ENCODE measurements at regions not wholly inside any gene's neighbourhood (a gene's known extent, or its start where the extent isn't known, plus 50 kb on each side); places are given as distances from the start of the nearest gene placed in this dataset.

DNA sequence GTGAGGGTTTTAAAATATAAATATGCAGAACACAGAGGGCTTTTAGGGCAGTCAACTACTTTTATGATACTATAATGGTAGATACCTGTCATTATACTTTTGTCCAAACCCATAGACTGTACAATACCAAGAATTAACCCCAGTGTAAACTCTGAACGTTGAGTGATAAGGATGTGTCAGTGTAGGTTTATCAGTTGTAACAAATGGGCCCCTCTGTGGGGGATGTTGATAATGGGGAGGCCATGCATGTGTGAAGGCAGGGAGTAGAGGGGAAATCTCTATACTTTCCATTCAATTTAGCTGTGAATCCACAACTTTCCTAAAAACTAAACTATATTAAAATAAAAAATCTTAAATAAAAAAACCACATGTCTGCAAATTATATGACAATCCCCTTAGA lies 193.5 kb upstream of the CAMK1G start:
- Mint-ChIP-seq H3K27ac (no peak overlapping the region), H3K9me3 (no peaks in the 10 kb centered on the region), H3K4me1 (peaks cover 63% of the 10 kb centered on the region), H3K4me3 (no peak overlapping the region), H3K27me3 (ENCODE audit: insufficient read depth) (no peaks in the 10 kb centered on the region), H3K36me3 (ENCODE audit: low read depth) (peaks cover 5% of the 10 kb centered on the region)
- H3K4me1 ChIP-seq (ENCODE audit: control insufficient read depth, insufficient read depth, low read length) = peaks cover 35% of the 10 kb centered on the region
- no peaks in the 10 kb centered on the region for H3K9me3 ChIP-seq (ENCODE audit: control insufficient read depth, low read length)
- TF ChIP-seq, protein P1, sequence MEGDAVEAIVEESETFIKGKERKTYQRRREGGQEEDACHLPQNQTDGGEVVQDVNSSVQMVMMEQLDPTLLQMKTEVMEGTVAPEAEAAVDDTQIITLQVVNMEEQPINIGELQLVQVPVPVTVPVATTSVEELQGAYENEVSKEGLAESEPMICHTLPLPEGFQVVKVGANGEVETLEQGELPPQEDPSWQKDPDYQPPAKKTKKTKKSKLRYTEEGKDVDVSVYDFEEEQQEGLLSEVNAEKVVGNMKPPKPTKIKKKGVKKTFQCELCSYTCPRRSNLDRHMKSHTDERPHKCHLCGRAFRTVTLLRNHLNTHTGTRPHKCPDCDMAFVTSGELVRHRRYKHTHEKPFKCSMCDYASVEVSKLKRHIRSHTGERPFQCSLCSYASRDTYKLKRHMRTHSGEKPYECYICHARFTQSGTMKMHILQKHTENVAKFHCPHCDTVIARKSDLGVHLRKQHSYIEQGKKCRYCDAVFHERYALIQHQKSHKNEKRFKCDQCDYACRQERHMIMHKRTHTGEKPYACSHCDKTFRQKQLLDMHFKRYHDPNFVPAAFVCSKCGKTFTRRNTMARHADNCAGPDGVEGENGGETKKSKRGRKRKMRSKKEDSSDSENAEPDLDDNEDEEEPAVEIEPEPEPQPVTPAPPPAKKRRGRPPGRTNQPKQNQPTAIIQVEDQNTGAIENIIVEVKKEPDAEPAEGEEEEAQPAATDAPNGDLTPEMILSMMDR (conservative IDR thresholded peaks at IDR 0.05) = no peak
- 79% methylated on average over 1 of the region's 1 CpG; no CpG with 5 or more reads in 1 of the 2 experiments for WGBS, 2 experiments (ENCODE audit: insufficient coverage in 1 of 2, insufficient read length in 1 of 2)
- no peak for DNase-seq
- H3K36me3 ChIP-seq (ENCODE audit: control insufficient read depth, insufficient read depth, low read length) = no peaks in the 10 kb centered on the region
- H3K27me3 ChIP-seq (ENCODE audit: control insufficient read depth, insufficient read depth, low read length, poor library complexity, severe bottlenecking) = no peaks in the 10 kb centered on the region
- H3K4me3 ChIP-seq (ENCODE audit: low read length) = no peak overlapping the region
- H3K9ac ChIP-seq (ENCODE audit: extremely low read depth, low read length, poor library complexity, severe bottlenecking) = no peak overlapping the region
- H3K27ac ChIP-seq (ENCODE audit: low read depth, low read length) = no peak overlapping the region

DNA sequence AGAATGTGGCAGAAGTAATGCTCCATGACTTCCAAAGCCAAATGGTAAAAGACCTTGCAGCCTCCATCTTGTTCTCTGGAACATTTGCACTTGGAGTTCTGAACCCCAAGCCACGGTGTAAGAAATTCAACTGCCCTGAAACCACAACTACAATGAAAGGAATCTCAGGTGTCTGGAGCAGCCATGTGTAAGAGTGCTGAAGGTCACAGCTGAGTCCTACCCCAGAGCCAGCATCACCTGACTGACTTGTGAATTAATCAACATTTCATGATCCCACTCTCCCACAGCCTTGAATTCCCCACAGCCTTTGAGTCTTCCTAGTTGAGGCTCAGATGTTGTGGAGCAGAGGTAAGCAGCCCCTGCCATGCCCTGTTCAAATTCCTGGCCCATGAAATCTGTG lies 192.8 kb upstream of the CAMK1G start:
- H3K4me3 ChIP-seq (ENCODE audit: low read length) = no peak overlapping the region
- no peaks in the 10 kb centered on the region for H3K36me3 ChIP-seq (ENCODE audit: control insufficient read depth, insufficient read depth, low read length)
- WGBS, 2 experiments (ENCODE audit: insufficient coverage in 1 of 2, insufficient read length in 1 of 2) = 95% methylated on average over 1 of the region's 1 CpG; no CpG with 5 or more reads in 1 of the 2 experiments
- H3K27me3 ChIP-seq (ENCODE audit: control insufficient read depth, insufficient read depth, low read length, poor library complexity, severe bottlenecking) = no peaks in the 10 kb centered on the region
- Mint-ChIP-seq H3K27me3 (ENCODE audit: insufficient read depth) (no peaks in the 10 kb centered on the region), H3K27ac (no peak overlapping the region), H3K9me3 (no peaks in the 10 kb centered on the region), H3K36me3 (ENCODE audit: low read depth) (peaks cover 5% of the 10 kb centered on the region), H3K4me3 (no peak overlapping the region), H3K4me1 (peaks cover 64% of the 10 kb centered on the region)
- H3K9ac ChIP-seq (ENCODE audit: extremely low read depth, low read length, poor library complexity, severe bottlenecking) = no peak overlapping the region
- no peak overlapping the region for H3K27ac ChIP-seq (ENCODE audit: low read depth, low read length)
- H3K4me1 ChIP-seq (ENCODE audit: control insufficient read depth, insufficient read depth, low read length) = peaks cover 27% of the 10 kb centered on the region
- TF ChIP-seq, protein P1 (conservative IDR thresholded peaks at IDR 0.05) = no peak
- no peaks in the 10 kb centered on the region for H3K9me3 ChIP-seq (ENCODE audit: control insufficient read depth, low read length)
- DNase-seq = no peak

DNA sequence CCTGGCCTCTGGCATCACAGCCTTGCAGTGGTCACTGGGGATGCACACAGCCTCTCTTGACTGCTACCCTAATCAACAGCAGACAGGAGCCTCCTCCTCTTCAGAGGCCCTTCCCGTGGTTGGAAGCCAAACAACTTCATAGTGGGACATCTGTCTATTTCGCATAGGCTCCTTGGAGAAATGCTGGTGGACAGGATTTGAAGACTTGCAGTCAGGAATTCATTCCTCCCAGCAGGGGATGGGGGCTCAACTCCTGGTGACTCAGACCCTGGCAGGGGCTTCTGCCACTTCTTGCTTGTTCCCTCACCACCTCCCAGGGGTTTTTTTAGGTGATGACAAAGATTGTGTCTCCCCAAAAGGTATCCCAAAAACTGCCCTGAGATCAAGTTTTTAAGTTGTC lies 191.7 kb upstream of the CAMK1G start:
- H3K9me3 Mint-ChIP-seq = no peaks in the 10 kb centered on the region
- no peaks in the 10 kb centered on the region for H3K27me3 Mint-ChIP-seq (ENCODE audit: insufficient read depth)
- Histone ChIP-seq H3K9me3 (ENCODE audit: control insufficient read depth, low read length) (no peaks in the 10 kb centered on the region), H3K4me3 (ENCODE audit: low read length) (no peak overlapping the region), H3K27ac (ENCODE audit: low read depth, low read length) (no peak overlapping the region), H3K36me3 (ENCODE audit: control insufficient read depth, insufficient read depth, low read length) (no peaks in the 10 kb centered on the region), H3K9ac (ENCODE audit: extremely low read depth, low read length, poor library complexity, severe bottlenecking) (no peak overlapping the region), H3K27me3 (ENCODE audit: control insufficient read depth, insufficient read depth, low read length, poor library complexity, severe bottlenecking) (no peaks in the 10 kb centered on the region), H3K4me1 (ENCODE audit: control insufficient read depth, insufficient read depth, low read length) (peaks cover 24% of the 10 kb centered on the region)
- H3K27ac Mint-ChIP-seq = peak overlapping the region; percentile 28
- H3K4me3 Mint-ChIP-seq = no peak overlapping the region
- H3K36me3 Mint-ChIP-seq (ENCODE audit: low read depth) = peaks cover 5% of the 10 kb centered on the region
- 63% methylated on average over 2 of the region's 2 CpGs; no CpG with 5 or more reads in 1 of the 2 experiments for WGBS, 2 experiments (ENCODE audit: insufficient coverage in 1 of 2, insufficient read length in 1 of 2)
- DNase-seq = peak; percentile 78
- TF ChIP-seq, protein P1 (conservative IDR thresholded peaks at IDR 0.05) = no peak
- peaks cover 66% of the 10 kb centered on the region for H3K4me1 Mint-ChIP-seq

Data from endodermal cell (in vitro differentiated cells).